GM12873 (cell line): ENCODE measurements at regions not wholly inside any gene's neighbourhood (a gene's known extent, or its start where the extent isn't known, plus 50 kb on each side); places are given as distances from the start of the nearest gene placed in this dataset.

Experiments used
- CTCF ChIP-seq: IDR thresholded peaks from 2 replicates; pipeline ENCODE4 v1.5.1; 2012; ENCODE audit warnings: low read depth, mild to moderate bottlenecking, moderate library complexity, low read length, control low read depth; ENCODE audit not compliant: insufficient read depth; ENCODE audit errors: missing control alignments

- no peak for TF ChIP-seq CTCF
These were observed 252.5 kb downstream of the SIPA1L2 start for GRCh38 chr1:232377494-232377770.

GRCh38 chr1:232376632-232377493 is 253.1 kb downstream of the SIPA1L2 start:
- no peak for TF ChIP-seq CTCF

GRCh38 chr1:232372841-232373440 is 257.0 kb downstream of the SIPA1L2 start:
- no peak for TF ChIP-seq CTCF

- no peak for TF ChIP-seq CTCF
These were observed 257.5 kb downstream of the SIPA1L2 start for GRCh38 chr1:232372431-232372830.

- TF ChIP-seq CTCF = no peak
These were observed 260.3 kb downstream of the SIPA1L2 start for GRCh38 chr1:232369451-232370296.

- TF ChIP-seq CTCF = no peak
These were observed 261.1 kb downstream of the SIPA1L2 start for GRCh38 chr1:232368821-232369321.

GRCh38 chr1:232367293-232367692 is 262.6 kb downstream of the SIPA1L2 start:
- TF ChIP-seq CTCF = no peak
